Activated CD4-positive, alpha-beta T cell treated with anti-CD3 and anti-CD28 coated beads, Interleukin-10, Interleukin-2, amounts not matched to agents 100 ng/mL and 50 ng/mL, durations not matched to agents 16 hours and 8 hours (primary cell): ENCODE measurements at regions not wholly inside any gene's neighbourhood (a gene's known extent, or its start where the extent isn't known, plus 50 kb on each side); places are given as distances from the start of the nearest gene placed in this dataset.

Source experiments
- DNase-seq: peaks from one replicate; pipeline ENCODE4 v3.0.0-alpha.2; 2020

DNA sequence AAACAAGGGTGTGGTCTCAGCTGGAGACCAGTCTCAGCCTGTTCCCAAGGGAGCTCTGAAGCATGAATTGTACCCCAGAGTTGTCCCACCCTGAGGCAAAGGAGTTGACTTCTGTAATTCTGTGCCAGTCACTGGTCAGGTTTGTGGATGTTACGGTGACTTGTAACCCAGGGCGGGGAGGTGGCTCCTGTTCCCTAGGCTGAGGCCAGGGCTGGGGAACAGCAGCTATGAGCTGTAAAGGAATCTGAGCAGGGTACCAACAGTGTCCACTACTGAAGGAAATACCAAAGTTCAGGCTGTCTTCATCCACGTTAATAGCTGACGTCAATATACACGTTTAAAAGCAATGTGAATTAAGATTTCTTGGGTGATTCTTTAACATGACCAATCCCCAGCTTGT is 266.2 kb downstream of the ABHD5 start:
- no peak for DNase-seq

DNA sequence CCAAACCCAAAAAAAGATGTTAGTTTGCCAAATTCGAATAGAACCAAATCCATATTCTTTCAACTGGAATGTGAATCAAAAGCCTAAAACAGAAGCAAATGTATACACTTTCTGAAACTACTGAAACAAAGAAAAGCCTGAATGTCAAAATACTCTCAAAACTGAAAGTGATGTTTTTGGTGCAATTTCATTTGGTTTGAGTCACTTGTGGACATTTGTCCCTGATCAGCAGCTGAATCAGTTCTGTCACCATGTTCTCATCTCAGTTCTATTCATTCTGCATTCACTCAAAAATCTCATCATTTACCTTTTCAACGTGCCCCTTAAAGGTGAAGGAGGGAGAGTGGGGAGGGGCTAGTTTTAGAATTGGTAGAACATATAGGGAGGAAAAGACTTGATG is 266.8 kb downstream of the ABHD5 start:
- DNase-seq: no peak

- DNase-seq: no peak
Measured at GRCh38 chr3:43958005-43958770, 267.4 kb downstream of the ABHD5 start.

- DNase-seq: no peak
Measured at GRCh38 chr3:43958973-43959372, 268.2 kb downstream of the ABHD5 start.

DNA sequence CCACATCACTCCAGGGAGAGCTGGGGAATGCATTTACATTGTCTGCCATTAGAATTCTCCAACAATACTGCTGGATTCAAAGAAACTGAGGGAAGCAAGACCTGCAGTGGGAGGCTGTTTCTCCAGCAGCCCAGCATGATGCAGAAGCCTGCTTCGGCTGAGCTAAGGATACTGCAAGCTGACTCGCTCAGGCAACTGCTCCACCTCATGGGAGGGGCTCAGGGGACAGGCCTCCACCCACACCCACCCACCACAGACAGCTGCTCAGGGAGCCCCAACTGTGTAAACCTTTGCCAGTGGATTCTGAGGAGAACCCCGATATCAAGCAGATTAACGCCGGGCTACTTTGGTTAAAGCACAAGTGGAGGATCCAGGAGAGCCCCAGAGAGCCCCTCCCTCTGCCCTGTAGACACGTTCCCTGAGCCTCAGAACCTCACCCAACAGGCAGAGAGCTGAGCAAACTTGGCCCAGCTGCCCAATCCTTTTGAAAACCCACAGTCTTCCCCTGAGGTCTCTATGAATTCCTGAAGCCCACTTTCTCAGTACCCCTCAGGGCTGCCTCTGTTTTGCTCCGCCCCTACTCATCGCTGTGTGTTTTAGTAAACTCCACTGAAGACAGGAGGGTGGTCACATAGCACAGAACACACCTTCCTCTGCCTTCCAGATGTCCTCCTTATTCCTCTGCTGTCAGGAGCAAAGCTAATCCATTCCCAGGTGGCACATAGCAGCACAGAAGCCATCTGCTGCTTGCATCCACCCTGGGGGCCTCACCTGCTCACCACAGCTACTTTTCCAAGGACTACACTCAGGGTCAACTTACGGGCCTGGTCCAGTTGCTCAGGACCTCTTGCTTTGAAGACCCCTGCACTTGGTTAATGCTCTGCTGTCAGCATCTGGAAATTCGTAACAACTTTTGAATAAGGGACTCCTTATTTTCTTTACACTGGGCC is 269.0 kb downstream of the ABHD5 start:
- DNase-seq: no peak

DNA sequence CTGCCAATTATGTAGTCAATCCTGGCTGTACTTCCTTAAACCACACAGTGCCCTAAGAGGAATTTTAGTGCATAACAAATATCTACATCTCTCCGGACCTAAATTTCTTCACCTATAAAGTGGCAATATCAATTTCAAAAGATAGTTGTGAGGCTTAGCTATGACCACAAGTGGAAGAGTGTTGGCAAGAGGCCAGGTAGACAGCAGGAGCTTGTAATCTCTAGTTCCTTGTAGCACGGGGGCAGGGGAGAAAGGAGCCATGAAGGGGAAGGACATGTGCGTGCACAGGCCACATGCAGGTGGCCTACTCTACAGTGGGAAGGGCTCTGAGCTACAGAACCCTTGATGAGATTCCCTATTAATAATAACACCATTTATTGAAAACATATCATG is 269.7 kb downstream of the ABHD5 start:
- DNase-seq: no peak

DNA sequence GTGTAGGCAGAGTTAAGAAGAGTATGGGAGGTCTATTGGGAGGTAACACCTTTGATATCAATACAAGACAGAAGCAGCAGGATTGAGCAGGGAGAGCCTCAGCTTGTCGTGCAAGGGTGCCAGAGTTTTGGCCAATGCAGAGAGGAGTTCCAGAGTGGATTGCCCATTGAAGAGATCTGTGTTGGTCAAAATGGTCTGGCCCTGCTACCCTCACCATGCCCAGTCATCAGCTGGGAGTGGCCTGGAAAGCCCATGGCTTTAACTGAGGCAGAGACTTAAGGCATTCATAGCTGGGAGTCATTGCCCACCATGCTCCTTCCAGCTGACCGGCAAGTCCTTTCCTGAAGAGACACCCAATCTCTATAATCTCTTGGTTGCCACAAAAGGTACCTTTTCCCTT is 271.3 kb downstream of the ABHD5 start:
- DNase-seq: no peak

DNA sequence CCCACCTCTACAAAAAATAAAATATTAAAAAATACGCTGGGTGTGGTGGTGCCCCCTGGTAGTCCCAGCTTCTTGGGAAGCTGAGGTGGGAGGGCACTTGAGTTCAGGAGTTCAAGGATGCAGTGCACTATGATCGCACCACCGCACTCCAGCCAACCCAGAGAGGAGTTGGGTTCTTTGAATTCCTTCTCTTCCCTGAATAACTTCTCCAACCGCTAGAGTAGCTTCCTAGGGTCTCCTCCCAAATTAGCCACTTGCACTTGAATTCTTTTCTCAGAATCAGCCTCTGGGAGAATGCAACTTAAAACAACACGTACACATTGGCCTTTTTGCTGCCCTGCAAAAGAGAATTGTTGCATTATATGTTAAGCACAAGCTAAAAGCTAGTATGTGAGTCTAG is 272.5 kb downstream of the ABHD5 start:
- no peak for DNase-seq

GRCh38 chr3:43964640-43965039 is 273.9 kb downstream of the ABHD5 start:
- DNase-seq: peak; percentile 56

DNA sequence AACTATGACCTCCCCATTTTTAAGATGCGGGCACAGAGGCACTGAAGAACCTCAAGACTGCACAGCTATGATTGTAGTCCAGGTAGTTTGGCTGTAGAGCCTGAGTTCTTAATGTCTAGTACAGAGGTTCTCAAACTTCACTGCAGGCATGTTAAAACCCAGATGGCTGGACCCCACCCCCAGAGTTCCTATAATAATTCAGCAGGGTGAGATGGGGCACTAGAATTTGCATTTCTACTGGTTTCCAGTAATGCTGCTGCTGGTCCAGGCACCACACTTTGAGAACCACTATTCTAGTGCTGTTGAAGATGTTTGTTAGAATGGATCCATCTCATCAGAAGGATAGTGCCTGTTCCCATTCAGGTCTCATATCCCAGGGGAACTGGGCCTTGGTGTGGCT is 274.9 kb downstream of the ABHD5 start:
- DNase-seq: no peak

DNA sequence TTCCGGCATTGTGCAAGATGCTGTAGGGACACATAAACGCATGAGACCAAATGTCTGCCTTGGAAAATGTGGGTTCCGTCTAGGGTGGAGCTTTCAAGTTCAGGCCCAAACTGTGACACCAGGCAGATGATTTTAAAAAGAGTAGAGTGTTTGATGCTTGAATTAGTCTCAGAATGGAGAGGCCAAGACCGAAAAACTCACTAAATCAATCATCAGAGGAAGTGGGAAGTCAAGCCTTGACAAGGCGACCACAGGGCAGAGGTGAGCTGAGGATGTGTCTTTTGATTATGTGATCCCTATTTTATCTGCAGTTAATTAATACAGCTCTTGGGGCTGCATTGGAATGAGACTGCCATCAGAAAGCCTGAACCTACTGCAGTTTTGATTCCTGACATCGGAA is 275.4 kb downstream of the ABHD5 start:
- peak; percentile 48 for DNase-seq

DNA sequence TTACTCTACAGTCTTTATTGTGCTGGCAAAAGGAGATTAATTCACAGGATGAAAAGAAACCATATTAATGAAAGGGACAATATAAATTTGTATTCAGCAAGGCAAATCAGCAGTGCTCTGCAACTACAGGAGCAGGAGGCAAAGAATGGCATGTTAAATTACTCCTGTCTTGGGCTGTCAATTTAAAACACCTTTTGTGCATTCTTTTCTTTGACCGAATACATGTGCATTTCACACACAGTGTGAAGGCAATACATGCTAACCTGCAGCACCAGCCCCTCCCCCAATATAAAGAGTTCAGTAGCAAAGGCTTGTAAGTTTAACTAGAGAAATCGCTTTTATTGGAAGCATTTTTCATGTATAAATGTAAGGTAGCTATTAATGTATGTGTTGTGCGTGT is 275.2 kb upstream of the TOPAZ1 start:
- no peak for DNase-seq

DNA sequence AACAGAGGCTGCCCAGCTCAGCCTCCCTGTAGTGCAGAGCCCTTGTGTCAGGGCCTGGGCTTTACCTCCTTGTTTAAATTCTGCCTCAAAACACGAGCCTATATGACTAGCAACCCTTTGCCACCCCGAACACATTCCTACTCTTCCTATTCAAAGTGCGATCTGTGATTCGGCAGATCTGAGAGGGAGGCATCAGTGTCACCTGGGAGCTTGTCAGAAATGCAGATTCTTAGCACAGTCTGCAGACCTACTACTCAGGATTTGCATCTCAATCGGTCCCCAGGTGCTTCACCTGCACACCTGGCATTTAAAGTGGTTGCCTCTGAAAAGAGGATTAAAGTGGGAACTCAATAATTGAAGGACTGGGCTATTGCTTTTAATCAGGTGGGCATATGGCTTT is 273.2 kb upstream of the TOPAZ1 start:
- DNase-seq: no peak

DNA sequence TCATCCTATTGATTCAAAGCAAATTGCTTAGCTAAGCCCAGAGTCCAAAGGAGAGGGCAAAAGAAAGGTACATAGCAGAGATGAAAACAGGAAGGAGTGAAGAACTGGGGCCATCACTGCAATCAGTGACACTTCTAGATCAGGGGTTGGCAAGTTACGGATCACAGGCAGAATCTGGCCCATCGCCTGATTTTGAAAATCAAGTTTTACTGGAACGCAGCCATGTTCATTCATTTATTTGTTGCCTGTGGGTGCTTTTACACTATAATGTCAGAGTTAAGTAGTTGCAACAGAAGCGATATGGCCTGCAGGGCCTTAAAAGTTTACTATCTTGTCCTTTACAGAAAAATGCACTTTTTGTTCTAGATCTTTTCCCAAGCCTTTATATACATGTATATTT is 271.7 kb upstream of the TOPAZ1 start:
- DNase-seq: no peak

- DNase-seq: no peak
Measured at GRCh38 chr3:43970351-43970750, 271.3 kb upstream of the TOPAZ1 start.

GRCh38 chr3:43970920-43971319 is 270.8 kb upstream of the TOPAZ1 start:
- DNase-seq: no peak

GRCh38 chr3:43971486-43971885 is 270.2 kb upstream of the TOPAZ1 start:
- DNase-seq: no peak

DNA sequence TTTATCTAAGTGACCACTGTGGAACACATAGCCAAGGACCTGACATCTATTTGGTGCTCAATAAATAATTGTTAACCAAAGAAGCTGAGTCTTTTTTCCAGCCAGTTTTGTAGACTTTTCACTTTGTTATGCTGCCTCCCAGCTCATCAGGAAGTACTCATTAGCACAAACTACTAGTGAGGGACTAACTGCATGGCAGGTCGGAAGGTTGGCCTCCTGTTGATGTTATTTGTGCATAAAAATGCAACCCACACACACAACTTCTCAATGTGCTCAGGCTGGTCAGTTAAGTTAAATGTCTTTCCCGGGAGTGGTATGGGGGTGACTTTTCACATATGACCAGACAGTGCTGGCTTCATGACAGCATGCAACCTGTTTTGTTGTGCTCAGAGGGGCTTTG is 263.0 kb upstream of the TOPAZ1 start:
- DNase-seq: no peak

DNA sequence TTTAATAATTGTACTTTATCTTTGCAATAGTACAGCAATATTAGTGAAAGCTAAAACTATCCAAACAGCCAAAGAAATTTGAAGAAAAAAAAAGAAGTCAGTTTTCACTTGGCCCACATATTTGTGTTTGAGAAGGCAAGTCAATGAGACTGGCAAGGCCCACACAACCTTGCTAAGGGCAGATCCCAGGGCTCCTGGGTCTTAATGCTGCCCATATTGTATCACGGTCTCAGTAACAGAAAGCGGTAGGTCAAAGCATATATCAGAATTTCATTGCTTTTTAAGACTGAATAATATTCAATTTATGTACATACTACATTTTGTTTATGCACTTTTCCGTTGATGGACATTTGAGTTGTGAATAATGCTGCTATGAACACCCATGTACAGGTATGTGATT is 262.0 kb upstream of the TOPAZ1 start:
- no peak for DNase-seq

DNA sequence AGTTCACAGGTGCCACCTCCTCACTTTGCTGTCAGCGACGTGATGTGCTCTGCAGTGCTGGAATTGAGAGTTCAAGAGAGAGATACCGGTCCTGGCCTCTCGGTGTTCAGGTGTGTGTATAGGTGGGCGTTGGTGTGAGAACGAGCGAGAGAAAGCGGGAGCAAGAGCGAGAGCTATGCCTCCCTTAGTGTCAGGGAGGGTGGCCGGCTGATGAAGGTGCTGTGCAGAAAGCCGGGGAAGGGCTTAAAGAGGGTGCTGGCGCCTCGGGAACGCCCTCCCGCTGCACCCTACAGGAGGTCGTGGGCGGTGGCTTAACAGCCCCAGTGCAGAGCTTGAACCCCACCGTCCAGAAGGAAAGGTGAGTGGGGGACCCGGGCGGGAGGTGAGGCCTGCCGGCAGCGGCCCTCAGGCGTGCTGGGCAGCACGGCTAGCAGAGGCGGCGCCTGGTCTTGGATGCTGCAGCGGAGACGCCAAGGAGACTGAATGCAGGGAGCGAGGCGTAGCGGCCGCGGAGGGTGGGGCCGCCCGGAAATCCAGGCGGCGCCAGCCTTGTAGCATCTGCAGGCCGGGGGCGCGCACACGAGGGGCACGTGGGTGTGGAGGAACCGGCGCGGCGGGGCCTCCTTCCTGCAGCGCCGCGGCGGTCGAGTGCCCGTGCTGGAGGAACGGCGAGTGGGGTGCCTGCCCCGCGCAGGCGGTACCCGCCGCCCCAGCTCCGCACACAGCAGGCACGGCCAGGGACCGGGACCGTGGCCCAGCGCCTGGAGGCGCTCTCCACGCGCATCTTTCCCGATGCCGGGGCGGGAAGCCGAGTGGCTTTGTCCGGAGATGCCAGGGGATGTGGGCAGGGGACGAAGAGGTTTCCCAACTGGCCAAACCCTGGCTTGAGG is 246.8 kb upstream of the TOPAZ1 start:
- DNase-seq: no peak

DNA sequence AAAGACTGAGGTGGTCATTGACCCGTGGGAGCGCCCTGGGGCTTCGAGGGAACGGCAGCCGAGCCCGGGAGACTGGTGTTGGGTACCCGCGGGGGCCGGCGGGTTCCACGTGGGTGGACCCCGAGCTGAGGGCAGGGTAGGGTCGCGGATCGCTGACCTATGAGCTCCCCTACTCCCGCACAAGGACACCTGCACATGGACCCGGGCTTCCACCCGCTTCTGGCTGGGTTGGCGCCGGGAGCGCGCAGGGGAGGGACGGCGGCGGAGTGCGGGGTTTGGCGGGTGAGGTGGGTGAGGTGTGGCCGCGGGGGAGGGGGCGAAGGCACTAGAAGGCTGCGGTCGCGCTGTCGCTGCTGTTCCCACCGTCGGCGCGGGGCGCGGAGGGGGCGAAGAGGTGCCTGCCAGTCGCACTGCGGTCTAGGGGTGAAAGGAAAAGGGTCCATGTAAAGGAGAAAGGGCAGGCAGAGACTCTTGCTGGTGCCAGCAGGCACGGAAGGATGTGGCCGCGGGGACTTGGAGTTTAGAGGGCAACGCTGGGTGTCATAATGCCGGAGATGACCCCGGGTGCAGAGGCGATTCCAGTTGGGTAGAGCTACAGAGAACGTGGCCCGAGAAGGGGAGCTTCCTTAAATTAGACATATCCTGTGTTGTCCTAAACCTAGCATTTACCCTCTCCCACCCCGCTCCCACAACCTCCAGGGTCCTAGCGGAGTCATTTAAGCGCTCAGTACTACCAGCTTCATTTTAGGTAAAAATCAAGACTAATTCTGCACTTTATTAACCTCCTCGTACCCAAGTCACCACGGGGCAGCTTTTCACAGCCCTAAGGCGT is 245.9 kb upstream of the TOPAZ1 start:
- no peak for DNase-seq
